ENCODE measurements at regions not wholly inside any gene's neighbourhood (a gene's known extent, or its start where the extent isn't known, plus 50 kb on each side); places are given as distances from the start of the nearest gene placed in this dataset.

DNA sequence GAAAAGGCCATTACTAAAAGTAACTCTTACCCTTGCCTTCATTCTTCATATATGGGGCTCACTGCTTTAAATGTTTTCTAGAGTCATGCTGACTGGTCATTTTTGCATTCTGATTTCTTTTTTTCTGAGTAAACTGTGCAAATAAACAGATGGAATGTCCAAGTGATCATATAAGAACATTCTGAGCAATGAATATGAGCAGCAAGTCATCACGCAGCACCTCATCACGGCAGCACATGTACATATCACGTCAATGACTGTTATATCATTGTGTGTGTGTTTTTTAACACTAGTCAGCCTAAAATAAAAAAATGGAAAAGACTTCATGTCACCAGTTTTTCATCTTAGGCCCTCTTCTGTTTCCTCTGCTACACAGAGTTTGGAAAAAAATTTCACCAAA is 490.0 kb upstream of the ZFHX3 start:
- no peak for TF ChIP-seq EP300 (IDR thresholded peaks at IDR 0.05)
- TF ChIP-seq POLR2A (IDR thresholded peaks at IDR 0.05): no peak

All from suprapubic skin (tissue), 2 donors.